HCT116 (cell line): ENCODE measurements at regions not wholly inside any gene's neighbourhood (a gene's known extent, or its start where the extent isn't known, plus 50 kb on each side); places are given as distances from the start of the nearest gene placed in this dataset.
A peak's percentile ranks its signal among the peaks of the same experiment; 100 is the strongest.

Experiments
- EZH2phosphoT487 ChIP-seq: fragments of 200-600 bp; IDR thresholded peaks from 2 replicates; pipeline ENCODE4 v1.6.1; 2018; ENCODE audit warnings: antibody characterized with exemption, borderline replicate concordance
- POLR2A ChIP-seq: IDR thresholded peaks from 2 replicates; pipeline ENCODE4 v1.7.0; 2011; ENCODE audit warnings: borderline replicate concordance; ENCODE audit not compliant: insufficient read depth, insufficient read length; ENCODE audit errors: extremely low read depth
- RAD21 ChIP-seq: IDR thresholded peaks from 2 replicates; pipeline ENCODE4 v1.6.1; 2012; ENCODE audit warnings: low read depth, mild to moderate bottlenecking
- ZFX ChIP-seq: fragments of 450-650 bp; IDR thresholded peaks from 2 replicates; pipeline ENCODE4 v1.6.1; 2017
- TF ChIP-seq, protein P1 (sequence below), 3 experiments: fragments of 200-600 bp in 1 of 3; sonication (generic) in 1 of 3; IDR thresholded peaks in 2 of 3; conservative IDR thresholded peaks in 1 of 3; 2 replicates each; pipeline ENCODE4 v1.5.1; 2012 to 2017; ENCODE audit warnings: low read depth in 2 of 3, low read length in 2 of 3, antibody characterized with exemption in 1 of 3, borderline replicate concordance in 1 of 3, control low read depth in 1 of 3, mild to moderate bottlenecking in 1 of 3, mixed read lengths in 1 of 3, mixed run types in 1 of 3, moderate library complexity in 1 of 3; ENCODE audit not compliant: insufficient read depth in 1 of 3
- TF ChIP-seq, protein P2 (sequence below): IDR thresholded peaks from 2 replicates; pipeline ENCODE4 v1.6.1; 2012; ENCODE audit warnings: low read depth
- TF ChIP-seq, protein P3 (sequence below): IDR thresholded peaks from 2 replicates; pipeline ENCODE4 v1.6.1; 2012
- TF ChIP-seq, protein P4 (sequence below): IDR thresholded peaks from 2 replicates; pipeline ENCODE4 v1.6.1; 2012

DNA sequence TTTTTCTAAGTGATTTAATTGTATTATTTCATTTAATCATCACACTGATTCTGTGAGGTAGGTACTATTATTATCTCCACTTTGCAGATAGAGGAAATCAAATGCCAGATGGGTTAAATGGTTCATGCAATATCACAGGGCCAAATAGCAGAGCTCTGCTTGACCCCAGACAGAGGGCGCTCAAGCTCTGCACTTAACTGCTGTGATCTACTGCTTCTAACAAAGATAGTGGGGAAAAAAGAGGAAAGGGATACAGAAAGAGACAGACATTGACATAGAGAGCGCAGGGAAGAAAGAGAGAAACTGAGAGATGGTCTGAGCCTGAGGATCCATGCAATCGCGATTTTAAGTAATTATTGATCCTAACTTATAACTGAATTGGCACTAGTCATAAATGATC, 279.1 kb upstream of the THRB start:
- no peak for TF ChIP-seq POLR2A
- TF ChIP-seq, protein P1, sequence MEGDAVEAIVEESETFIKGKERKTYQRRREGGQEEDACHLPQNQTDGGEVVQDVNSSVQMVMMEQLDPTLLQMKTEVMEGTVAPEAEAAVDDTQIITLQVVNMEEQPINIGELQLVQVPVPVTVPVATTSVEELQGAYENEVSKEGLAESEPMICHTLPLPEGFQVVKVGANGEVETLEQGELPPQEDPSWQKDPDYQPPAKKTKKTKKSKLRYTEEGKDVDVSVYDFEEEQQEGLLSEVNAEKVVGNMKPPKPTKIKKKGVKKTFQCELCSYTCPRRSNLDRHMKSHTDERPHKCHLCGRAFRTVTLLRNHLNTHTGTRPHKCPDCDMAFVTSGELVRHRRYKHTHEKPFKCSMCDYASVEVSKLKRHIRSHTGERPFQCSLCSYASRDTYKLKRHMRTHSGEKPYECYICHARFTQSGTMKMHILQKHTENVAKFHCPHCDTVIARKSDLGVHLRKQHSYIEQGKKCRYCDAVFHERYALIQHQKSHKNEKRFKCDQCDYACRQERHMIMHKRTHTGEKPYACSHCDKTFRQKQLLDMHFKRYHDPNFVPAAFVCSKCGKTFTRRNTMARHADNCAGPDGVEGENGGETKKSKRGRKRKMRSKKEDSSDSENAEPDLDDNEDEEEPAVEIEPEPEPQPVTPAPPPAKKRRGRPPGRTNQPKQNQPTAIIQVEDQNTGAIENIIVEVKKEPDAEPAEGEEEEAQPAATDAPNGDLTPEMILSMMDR (IDR thresholded peaks at IDR 0.05 in 2 of 3, conservative IDR thresholded peaks at IDR 0.05 in 1 of 3; ENCODE audit: borderline replicate concordance in 1 of 3, insufficient read depth in 1 of 3, low read depth in 2 of 3, low read length in 2 of 3): peak; percentile 54 to 89 (median 82); a peak in 5 of 6 replicates
- TF ChIP-seq EZH2phosphoT487: no peak
- TF ChIP-seq, protein P2, sequence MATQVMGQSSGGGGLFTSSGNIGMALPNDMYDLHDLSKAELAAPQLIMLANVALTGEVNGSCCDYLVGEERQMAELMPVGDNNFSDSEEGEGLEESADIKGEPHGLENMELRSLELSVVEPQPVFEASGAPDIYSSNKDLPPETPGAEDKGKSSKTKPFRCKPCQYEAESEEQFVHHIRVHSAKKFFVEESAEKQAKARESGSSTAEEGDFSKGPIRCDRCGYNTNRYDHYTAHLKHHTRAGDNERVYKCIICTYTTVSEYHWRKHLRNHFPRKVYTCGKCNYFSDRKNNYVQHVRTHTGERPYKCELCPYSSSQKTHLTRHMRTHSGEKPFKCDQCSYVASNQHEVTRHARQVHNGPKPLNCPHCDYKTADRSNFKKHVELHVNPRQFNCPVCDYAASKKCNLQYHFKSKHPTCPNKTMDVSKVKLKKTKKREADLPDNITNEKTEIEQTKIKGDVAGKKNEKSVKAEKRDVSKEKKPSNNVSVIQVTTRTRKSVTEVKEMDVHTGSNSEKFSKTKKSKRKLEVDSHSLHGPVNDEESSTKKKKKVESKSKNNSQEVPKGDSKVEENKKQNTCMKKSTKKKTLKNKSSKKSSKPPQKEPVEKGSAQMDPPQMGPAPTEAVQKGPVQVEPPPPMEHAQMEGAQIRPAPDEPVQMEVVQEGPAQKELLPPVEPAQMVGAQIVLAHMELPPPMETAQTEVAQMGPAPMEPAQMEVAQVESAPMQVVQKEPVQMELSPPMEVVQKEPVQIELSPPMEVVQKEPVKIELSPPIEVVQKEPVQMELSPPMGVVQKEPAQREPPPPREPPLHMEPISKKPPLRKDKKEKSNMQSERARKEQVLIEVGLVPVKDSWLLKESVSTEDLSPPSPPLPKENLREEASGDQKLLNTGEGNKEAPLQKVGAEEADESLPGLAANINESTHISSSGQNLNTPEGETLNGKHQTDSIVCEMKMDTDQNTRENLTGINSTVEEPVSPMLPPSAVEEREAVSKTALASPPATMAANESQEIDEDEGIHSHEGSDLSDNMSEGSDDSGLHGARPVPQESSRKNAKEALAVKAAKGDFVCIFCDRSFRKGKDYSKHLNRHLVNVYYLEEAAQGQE: no peak
- peak; percentile 77 for TF ChIP-seq RAD21
- TF ChIP-seq, protein P3, sequence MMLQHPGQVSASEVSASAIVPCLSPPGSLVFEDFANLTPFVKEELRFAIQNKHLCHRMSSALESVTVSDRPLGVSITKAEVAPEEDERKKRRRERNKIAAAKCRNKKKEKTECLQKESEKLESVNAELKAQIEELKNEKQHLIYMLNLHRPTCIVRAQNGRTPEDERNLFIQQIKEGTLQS: no peak
- TF ChIP-seq ZFX: no peak
- TF ChIP-seq, protein P4, sequence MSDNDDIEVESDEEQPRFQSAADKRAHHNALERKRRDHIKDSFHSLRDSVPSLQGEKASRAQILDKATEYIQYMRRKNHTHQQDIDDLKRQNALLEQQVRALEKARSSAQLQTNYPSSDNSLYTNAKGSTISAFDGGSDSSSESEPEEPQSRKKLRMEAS: no peak
